Epithelial cell of esophagus (primary cell): ENCODE measurements at regions not wholly inside any gene's neighbourhood (a gene's known extent, or its start where the extent isn't known, plus 50 kb on each side); places are given as distances from the start of the nearest gene placed in this dataset.

Source experiments
- DNase-seq: peaks from one replicate; pipeline ENCODE4 v3.0.0; 2010; ENCODE audit warnings: low read depth
- H3K4me3 ChIP-seq: 2 replicates; pipeline ENCODE4 v1.5.1; 2011; ENCODE audit warnings: mild to moderate bottlenecking, low read length, control low read depth
- TF ChIP-seq, protein P1 (sequence below): IDR thresholded peaks from 2 replicates; pipeline ENCODE4 v1.5.1; 2011; ENCODE audit warnings: low read depth, mild to moderate bottlenecking, low read length, control low read depth, inconsistent platforms; ENCODE audit not compliant: insufficient read depth; ENCODE audit errors: missing control alignments

DNA sequence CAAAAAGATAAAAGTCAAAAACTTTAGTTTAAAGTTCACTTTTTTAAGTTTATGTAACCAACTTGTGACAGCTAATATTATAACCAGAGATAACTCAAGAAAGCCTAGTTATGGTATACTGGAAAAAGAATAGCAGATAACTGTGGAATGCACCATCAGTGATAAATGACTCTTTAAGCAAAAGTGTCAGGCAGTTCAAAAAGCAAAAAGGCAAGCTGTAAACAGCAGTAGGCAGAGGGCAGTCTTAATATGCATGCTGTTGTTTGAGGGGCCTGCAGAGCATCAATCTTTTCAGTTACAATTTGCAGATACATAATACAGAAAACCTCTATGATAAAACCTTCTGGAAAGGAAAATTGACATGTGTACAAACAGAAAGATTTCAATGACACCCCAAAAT lies 81.8 kb upstream of the JADE1 start:
- no peak overlapping the region for H3K4me3 ChIP-seq
- no peak for DNase-seq
- TF ChIP-seq, protein P1, sequence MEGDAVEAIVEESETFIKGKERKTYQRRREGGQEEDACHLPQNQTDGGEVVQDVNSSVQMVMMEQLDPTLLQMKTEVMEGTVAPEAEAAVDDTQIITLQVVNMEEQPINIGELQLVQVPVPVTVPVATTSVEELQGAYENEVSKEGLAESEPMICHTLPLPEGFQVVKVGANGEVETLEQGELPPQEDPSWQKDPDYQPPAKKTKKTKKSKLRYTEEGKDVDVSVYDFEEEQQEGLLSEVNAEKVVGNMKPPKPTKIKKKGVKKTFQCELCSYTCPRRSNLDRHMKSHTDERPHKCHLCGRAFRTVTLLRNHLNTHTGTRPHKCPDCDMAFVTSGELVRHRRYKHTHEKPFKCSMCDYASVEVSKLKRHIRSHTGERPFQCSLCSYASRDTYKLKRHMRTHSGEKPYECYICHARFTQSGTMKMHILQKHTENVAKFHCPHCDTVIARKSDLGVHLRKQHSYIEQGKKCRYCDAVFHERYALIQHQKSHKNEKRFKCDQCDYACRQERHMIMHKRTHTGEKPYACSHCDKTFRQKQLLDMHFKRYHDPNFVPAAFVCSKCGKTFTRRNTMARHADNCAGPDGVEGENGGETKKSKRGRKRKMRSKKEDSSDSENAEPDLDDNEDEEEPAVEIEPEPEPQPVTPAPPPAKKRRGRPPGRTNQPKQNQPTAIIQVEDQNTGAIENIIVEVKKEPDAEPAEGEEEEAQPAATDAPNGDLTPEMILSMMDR, result no peak

DNA sequence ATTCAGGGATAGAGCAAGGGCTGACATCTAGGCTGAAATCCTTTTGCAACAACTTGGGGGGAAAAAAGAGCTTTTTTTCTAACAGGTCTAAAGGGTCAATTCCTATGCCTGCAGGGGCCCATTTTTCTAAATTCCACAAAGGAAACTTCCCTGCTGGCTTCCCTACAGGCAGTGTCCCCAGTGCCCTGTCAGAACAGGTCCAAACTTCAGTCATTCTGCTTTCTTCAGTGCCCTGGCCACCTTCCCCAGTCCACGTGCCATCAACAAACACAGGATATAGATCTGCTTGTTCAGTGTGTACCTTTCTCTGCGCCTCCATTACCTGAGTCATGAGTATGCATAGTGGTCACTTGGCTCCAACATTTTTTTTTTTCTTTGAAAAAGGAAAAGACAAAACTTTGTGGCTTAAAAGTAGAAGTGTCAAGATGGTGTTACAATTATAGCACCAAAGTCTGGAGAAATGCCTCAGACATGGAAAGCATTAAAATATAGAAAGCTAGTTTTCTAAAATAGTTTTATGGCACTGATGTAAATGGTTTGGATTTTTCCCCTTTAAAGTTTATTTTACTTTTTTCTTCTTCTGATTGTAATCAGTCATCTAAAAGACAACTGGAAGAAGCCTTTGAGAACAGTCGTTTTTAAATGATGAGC lies 84.0 kb upstream of the JADE1 start:
- no peak overlapping the region for H3K4me3 ChIP-seq
- peak; percentile 33 for DNase-seq
- TF ChIP-seq, protein P1, result no peak

DNA sequence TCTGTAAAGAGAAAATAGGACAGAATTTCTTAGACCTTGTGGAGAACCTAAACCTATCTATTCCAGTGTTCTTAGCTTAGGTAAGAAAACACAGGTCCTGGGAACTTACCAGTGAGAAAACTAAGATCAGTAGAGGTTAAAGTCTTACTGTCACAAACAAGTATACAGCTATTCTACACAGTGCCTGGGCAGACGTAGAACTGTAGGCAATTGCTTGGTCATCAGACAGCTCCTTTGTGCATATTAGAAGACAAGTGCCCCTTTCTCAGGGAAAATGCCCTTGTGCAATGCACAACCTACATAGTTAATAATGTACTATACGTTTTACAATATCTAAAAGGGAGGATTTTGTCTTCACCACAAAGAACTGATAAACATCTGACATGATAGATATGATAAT lies 86.6 kb upstream of the JADE1 start:
- no peak overlapping the region for H3K4me3 ChIP-seq
- TF ChIP-seq, protein P1, result no peak
- no peak for DNase-seq

DNA sequence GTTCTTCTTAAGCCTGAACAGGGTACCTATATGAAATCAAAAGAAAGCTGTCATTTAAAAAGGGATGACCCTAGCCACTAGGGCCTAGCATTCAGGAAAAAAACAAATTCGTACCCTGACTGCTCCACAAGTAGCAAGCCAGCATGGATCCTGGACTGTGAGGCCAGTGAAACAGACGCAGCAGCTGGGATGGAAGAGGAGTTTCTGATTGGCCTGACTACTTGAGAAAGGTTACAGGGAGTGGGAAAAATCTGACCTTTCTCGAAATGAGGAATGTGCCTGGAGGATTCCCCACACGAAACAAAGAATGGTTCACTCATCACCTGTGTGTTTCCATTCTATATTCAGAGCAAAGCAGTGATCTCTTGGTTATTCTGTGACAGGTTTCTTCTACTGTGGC lies 87.6 kb upstream of the JADE1 start:
- no peak for DNase-seq
- TF ChIP-seq, protein P1, result no peak
- H3K4me3 ChIP-seq, result no peak overlapping the region

DNA sequence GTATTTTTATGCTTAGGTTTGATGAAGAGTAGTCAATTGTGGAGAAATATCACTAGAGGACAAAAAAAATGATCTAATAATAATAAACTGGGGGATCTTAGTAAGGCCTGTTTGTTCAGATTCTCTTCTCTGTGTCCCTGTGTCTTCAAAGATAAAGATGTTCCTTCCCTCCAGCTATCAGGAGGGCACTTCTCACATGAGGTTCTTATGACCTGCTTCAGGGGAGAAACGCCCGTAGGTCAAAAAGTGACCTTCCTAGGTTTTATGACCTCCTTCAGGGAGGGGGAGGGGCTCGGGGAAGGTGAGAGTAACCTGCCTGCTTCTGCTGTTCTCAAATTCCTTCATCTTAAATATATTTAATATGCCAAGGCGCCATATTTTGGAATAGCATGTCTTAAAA lies 89.2 kb upstream of the JADE1 start:
- H3K4me3 ChIP-seq, result no peak overlapping the region
- TF ChIP-seq, protein P1, result no peak
- DNase-seq, result no peak

DNA sequence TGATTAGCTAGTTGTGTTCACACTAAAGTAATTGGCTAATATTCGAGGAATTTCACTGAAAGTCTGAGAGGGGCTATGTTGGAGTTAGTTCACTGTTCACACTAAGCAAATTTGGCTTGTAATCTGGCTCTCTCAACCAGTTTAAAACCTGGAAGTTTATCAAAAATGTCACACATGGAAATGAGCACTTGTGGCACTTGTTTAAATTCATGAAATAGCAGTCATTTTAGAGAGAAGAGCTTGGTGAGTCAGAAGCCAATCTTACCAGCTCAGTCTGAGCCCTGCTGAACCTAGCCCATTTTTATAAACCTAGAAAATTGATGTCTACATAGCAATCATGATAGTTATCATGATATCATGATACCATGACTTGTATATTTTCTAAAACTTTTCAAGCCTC lies 90.7 kb upstream of the JADE1 start:
- no peak for DNase-seq
- no peak overlapping the region for H3K4me3 ChIP-seq
- TF ChIP-seq, protein P1, result no peak

DNA sequence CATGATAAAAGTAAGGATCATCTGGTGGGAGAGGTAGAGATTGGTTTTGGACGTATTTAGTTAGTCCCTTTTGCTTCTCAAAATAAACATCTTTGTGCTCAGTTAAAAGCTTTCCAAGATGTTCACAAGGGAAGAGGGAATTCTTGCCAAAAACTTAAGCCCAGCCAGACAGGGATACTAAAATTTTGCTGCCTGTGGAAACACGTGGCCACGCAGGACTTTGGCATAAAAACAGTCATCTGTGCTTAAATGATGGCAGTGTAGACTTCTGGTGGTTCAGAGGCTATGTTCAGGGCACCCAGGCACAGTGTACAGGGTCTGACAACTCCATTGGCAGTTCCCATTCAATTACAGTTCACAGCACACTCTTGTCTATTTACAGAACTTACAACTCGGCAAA lies 93.2 kb upstream of the JADE1 start:
- no peak overlapping the region for H3K4me3 ChIP-seq
- TF ChIP-seq, protein P1, result no peak
- no peak for DNase-seq
